Renal cortical epithelial cell (primary cell): ENCODE measurements at regions not wholly inside any gene's neighbourhood (a gene's known extent, or its start where the extent isn't known, plus 50 kb on each side); places are given as distances from the start of the nearest gene placed in this dataset.

Experiments used
- DNase-seq: peaks from one replicate; pipeline ENCODE4 v3.0.0-alpha.2; 2011; ENCODE audit warnings: low read depth

DNA sequence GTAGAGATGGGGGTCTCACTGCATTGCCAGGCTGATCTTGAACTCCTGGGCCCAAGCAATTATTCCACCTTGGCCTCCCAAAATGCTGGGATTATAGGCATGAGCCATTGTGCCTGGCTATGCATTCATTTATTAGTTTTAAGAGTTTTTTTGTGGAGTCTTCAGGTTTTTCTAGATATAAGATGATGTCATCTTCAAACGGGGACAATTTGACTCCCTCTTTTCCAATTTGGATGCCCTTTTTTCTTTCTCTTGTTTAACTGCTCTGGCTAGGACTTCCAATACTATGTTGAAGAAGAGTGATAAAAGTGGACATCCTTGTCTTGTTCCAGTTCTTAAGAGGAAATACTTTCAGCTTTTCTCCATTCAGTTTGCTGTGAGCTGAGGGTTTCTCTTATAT, 113.7 kb upstream of the PARD3B start:
- DNase-seq: no peak

- no peak for DNase-seq
Measured at GRCh38 chr2:204432196-204432595, 113.1 kb upstream of the PARD3B start.

GRCh38 chr2:204434660-204435462, 110.4 kb upstream of the PARD3B start:
- DNase-seq: no peak

GRCh38 chr2:204436230-204436629, 109.0 kb upstream of the PARD3B start:
- DNase-seq: peak; percentile 63

- no peak for DNase-seq
Measured at GRCh38 chr2:204437408-204437807, 107.9 kb upstream of the PARD3B start.

DNA sequence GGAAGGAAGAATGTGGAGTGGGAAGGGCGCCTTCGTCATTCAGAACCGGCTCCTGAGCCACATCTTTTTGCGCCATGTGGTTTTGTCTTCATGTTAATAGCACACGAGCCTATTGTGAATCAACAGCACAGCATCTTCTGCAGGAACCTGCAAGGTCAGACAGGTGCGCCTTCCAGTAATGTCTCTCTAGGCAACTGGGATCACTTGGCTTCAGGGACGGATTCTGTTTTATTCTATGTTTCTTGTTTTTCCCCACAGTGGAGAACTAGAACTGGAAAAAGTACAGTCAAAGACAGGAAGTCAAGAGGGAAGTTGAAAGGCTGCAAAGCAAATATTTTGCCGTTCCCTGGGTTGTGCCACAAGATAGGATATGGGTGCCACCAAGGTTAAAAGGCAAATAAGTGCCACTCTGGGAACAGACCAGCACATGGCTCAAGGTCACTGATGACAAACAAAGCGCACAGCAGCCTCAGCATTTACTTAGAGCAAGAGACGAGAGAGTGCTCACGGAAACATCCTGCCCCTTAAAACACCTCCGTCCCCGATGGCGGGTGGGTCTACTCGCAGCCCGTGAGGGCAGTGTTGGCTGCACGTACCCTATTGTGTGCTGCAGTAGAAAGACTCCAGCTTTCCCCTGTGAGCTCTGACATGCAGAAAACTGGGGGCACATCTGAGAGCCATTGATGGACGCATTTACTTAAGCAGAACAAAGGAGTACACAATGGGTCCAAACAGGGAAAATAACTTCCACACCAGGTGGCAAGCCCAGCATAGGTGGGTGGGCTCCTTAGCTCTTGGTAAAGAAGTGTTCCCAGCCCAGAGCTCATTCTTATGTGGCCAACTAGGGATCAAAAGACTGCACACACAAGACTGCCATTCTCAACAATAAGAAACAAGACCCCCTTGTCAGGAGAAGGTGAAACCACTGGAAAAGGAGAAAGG, 107.2 kb upstream of the PARD3B start:
- DNase-seq: no peak

- peak; percentile 90 for DNase-seq
Measured at GRCh38 chr2:204441316-204441715, 104.0 kb upstream of the PARD3B start.

DNA sequence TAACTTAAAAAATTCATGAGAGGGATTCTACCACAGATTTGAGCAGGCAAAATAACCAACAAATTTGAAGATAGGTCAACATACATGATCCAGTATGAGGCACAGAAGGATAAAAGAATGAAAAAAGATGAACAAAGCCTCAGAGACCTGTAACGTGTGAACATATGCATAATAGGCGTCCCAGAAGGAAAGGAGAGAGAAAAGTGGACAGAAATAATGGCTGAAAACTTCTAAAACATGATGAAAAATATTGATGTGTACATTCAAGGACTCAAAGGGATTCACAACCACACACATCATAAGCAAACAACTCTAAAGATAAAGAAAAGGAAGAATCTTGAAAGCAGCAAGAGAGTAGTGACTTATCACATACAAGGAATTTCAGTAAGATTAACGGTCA, 100.1 kb upstream of the PARD3B start:
- no peak for DNase-seq

DNA sequence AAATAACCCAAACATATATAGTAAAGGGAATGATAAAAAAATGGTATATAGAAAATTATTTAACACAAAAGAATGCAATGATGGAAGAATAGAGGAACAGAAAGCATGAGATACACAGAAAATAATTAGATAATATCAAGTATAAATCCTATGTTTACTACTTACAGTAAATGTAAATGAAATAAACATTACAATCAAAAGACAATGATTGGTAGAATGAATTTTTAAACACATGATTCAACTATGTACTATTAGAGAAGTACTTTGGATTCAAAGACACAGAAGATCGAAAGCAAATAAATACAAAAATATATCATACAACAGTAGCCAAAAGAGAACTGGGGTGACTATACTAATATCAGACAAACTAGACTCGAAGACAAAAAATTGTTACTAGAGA, 97.6 kb upstream of the PARD3B start:
- no peak for DNase-seq

DNA sequence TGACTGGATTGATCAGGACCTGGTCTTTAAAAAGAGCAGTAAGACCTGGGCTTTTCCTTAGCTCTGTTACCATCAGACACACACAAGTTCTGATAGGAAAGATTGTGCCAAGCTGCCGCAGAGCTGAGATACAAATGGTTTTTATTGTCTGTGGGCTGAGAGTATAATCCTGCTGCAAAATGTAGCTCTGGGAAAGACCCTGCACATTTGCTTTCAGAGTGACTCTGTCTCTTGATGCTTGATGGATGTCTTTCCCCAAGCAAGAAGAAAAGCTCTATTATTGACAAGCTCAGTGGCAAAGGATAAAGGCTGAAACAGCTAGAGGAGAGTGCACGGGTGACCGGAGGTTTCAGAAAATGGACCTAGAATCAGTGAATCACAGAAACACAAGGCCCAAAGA, 95.3 kb upstream of the PARD3B start:
- no peak for DNase-seq

- DNase-seq: no peak
Measured at GRCh38 chr2:204451766-204452165, 93.5 kb upstream of the PARD3B start.

GRCh38 chr2:204452464-204453023, 92.7 kb upstream of the PARD3B start:
- DNase-seq: peak; percentile 100

DNA sequence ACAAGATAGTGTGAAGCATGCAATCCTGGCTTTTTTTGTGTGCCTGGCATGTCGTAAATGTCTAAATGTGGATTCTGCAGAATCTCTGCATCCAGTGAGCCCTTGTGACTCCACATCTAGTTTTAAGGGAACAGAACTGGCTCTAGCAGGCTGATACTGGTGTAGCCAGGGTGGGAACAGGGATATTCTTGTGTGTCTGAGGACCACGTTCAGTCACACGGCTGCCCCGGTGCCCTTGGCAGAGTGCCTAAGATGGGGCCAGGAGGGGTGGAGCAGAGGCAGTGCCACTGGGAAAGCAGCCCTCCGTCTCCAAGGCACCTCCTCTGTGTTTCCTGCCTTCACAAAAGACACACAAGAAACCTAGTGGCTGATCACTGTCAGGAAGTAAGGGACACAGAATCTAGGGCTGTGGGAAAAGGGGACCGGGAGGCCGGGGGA, 91.5 kb upstream of the PARD3B start:
- peak; percentile 88 for DNase-seq

DNA sequence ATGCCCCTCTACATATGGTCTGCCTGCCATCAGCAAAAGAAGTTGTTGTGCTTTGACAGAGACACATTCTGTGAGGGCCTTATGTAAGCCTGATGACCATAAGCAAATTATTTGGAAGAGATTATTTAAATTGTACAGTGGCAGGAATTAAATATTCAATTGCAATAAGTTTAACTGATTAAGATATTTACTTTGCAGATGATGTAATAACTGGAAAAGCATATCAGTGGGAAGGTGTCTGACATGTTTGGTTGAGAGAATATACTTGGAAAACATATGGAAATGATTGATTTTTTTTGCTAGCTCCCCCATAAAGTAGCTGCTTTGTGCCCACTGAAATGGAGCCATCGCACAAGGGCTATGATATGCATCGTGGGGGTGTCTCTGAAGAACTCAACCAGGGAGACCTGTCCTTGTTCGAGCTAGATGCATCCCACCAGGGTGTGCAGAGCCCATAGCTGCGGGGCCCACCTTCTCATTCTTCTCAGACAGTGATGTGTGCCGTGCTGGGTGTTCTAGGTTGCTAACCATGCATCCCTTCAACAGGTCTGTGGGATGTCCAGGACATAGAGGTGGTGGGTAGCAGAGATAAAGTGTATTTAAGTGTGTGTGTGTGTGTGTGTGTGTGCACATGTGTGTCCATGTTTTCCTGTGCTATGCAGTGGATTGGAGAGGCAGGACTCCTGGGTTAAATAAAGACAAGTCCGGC, 90.4 kb upstream of the PARD3B start:
- no peak for DNase-seq

- peak; percentile 96 for DNase-seq
Measured at GRCh38 chr2:204468746-204469429, 76.4 kb upstream of the PARD3B start.

DNA sequence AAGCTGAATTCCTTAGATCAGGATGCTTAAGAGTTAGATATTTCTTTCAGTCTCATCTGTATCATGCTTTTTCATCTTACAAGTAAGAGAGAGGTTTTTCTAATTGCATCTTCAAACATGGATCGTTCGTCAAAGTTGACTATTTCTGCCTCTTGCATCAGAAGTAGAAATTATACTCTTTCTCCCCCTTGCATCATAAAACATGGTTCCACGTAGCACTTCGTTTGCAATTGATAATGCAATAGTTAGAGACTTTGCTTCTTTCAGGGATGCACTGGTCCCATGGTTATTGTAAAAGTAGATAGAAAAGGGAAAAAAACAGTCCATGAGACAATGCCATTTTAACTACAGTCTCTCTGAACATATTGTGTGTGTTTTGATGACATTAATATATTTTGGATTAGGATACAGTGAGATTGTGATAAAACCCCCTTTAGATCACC, 75.1 kb upstream of the PARD3B start:
- no peak for DNase-seq

DNA sequence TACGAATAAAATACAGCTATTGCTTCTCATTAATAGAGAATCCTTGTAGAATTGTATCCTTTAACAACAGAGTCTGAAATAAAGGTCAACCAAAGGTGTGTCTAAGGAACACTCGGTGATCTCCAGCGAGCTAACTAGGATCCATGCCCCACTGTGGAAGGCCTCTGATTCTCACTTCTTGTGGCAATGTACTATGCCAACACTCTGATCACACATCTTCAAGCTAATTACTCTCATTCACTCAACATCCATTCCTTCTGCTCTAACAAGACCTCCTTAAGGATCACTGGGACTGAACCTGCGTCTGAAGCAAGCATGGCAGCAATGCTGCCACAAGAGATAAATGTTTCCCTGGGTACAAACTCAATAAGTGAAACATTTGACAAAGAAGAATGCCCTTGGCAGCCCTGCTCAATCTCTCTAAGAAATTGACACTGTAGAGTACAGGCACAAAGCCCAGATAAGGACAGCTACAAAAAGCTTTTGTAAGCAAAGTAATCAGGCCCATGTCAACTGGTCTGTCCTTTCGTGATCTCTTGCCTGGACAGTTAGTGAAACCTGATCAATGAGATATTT, 74.6 kb upstream of the PARD3B start:
- DNase-seq: no peak

GRCh38 chr2:204472375-204472774, 72.9 kb upstream of the PARD3B start:
- DNase-seq: no peak

DNA sequence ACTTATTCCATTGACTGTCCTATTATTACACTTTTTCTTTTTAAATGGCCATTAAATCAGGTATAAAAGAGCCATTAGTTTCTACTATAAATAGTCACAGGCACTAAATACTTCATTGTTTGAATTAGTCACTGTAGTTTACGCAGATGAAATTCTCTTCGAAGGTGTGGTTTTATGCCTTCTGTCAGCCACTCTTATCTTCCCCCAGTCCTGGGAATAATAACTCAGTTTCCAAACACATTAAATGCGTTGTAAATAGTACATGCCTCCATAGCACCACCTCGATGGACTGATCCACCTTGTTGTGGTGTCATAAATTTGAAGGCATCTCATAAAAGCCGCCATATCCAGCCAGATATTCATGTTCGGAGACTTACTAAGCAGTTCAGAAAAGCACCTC, 72.1 kb upstream of the PARD3B start:
- no peak for DNase-seq

GRCh38 chr2:204475399-204475798, 69.9 kb upstream of the PARD3B start:
- no peak for DNase-seq
